ENCODE measurements at regions not wholly inside any gene's neighbourhood (a gene's known extent, or its start where the extent isn't known, plus 50 kb on each side); places are given as distances from the start of the nearest gene placed in this dataset.

DNA sequence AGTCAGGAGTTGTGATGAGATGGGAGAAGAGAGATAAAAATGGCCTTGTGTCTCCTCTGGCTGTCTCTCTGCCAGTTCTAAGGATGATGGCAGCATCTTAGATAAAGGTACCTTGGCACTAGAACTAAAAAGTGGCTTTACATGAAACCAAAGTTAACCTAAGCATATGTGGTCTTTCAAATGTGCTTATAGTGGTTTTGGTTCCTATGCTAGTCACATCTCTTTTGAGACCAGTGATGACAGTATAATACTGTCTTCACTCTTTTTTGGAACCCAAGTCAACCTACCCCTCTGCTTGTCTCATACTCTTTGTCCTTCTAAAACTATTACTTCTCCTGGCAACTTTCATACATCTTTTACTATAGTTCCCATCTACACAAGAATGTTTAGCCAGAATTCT, 142.2 kb upstream of the SATB1 start:
- TF ChIP-seq, protein P1, sequence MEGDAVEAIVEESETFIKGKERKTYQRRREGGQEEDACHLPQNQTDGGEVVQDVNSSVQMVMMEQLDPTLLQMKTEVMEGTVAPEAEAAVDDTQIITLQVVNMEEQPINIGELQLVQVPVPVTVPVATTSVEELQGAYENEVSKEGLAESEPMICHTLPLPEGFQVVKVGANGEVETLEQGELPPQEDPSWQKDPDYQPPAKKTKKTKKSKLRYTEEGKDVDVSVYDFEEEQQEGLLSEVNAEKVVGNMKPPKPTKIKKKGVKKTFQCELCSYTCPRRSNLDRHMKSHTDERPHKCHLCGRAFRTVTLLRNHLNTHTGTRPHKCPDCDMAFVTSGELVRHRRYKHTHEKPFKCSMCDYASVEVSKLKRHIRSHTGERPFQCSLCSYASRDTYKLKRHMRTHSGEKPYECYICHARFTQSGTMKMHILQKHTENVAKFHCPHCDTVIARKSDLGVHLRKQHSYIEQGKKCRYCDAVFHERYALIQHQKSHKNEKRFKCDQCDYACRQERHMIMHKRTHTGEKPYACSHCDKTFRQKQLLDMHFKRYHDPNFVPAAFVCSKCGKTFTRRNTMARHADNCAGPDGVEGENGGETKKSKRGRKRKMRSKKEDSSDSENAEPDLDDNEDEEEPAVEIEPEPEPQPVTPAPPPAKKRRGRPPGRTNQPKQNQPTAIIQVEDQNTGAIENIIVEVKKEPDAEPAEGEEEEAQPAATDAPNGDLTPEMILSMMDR (conservative IDR thresholded peaks at IDR 0.05 in 1 of 2, IDR thresholded peaks at IDR 0.05 in 1 of 2; ENCODE audit: extremely low read depth in 1 of 2, insufficient read depth in 1 of 2, low read depth in 1 of 2, low read length in 2 of 2) = no peak
- TF ChIP-seq EZH2 (IDR thresholded peaks at IDR 0.05; ENCODE audit: borderline replicate concordance, low read length) = no peak
